Retinal pigment epithelial cell (primary cell): ENCODE measurements at regions not wholly inside any gene's neighbourhood (a gene's known extent, or its start where the extent isn't known, plus 50 kb on each side); places are given as distances from the start of the nearest gene placed in this dataset.
"Not testable (repeated sequence)": the region's sequence is repeated elsewhere in the genome, so short reads cannot be mapped to it uniquely, and the experiment has no call there.

Experiments used
- DNase-seq: peaks from one replicate; pipeline ENCODE4 v3.0.0-alpha.2; 2010; ENCODE audit warnings: low read depth
- H3K4me3 ChIP-seq: 2 replicates; pipeline ENCODE4 v1.5.1; 2011; ENCODE audit warnings: mild to moderate bottlenecking, low read length, control low read depth, moderate library complexity
- TF ChIP-seq, protein P1 (sequence below): conservative IDR thresholded peaks from 2 replicates; pipeline ENCODE4 v1.5.1; 2011; ENCODE audit warnings: low read depth, low read length, control low read depth, inconsistent platforms

DNA sequence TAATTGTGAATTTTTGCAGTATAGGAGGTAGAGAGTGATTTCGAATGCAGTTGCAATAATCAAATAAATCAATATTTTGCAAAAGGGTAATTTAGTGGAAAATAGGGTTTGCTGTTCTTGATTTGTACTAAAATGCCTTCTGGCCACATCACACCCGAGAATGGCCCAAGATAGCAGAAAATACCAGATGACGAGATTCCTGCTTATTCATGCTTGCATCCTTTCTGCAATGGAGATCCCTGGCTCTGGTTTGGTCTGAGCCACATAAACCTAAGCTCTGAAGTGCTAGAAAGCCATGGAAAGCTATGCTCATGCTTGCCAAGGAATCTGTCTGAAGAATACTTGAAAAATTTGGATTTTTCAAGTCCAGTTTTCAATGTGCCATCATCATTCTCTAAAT, 634.2 kb upstream of the COBL start:
- DNase-seq, result no peak
- TF ChIP-seq, protein P1, sequence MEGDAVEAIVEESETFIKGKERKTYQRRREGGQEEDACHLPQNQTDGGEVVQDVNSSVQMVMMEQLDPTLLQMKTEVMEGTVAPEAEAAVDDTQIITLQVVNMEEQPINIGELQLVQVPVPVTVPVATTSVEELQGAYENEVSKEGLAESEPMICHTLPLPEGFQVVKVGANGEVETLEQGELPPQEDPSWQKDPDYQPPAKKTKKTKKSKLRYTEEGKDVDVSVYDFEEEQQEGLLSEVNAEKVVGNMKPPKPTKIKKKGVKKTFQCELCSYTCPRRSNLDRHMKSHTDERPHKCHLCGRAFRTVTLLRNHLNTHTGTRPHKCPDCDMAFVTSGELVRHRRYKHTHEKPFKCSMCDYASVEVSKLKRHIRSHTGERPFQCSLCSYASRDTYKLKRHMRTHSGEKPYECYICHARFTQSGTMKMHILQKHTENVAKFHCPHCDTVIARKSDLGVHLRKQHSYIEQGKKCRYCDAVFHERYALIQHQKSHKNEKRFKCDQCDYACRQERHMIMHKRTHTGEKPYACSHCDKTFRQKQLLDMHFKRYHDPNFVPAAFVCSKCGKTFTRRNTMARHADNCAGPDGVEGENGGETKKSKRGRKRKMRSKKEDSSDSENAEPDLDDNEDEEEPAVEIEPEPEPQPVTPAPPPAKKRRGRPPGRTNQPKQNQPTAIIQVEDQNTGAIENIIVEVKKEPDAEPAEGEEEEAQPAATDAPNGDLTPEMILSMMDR, result no peak
- H3K4me3 ChIP-seq, result no peak overlapping the region

DNA sequence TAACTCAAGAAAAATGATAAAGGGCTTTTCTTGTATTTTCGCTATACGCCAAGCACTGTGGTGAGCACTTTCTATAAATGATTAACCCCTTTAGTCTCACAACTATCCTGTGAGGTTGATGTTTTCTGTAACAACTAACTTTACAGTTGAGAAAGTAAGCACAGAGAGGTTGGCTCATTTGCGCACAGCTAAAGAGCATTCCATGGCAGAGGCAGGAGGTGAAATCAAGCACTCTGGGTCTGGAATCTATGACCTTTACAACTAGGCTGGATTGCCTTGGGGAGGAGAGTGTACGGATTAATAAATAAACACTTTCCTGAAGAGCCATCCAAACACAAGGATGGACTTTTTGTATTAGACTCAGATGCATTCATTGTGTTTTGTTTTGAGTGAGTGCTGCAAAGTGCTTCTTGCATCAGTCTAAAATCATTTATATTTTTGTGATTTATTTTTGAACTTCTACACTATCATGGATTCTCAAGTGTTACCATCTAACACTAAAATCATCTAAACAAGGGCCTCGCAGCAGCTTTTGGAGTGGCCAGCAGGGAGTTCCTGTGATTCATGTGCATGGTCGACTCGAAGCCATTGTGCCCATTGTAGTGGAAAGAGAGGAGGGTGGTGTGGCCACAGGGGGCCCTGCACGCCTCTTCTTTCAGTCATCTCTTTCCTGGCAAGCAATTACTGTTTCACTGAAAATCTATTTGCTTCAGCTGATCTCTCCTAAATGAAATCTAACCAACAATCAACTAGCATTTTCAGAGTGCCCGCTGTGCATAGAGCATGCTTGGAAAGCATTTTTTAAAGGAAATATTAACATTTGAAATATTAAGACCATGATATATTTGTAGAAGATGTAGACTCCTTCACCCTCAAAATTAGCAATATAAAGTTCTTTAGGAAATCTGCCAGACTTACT, 633.4 kb upstream of the COBL start:
- DNase-seq, result no peak
- H3K4me3 ChIP-seq, result no peak overlapping the region

DNA sequence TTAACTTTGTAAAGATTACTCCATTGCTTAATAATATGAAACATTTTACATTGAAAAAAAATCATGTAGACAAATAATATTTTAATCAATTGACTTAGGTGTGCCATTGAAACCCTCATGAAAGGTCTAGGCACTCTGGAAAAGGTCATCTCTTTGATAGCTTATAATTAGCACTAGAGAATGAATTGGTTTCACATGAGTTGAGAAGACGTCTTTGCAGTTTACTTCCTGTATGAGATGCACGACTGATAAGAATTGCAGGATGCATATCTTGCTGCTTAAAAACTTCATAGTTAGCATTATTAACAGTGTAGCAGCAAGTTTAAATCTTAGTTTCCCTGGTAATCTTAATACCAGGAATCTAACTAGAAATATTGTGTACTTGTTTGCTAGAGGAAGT, 614.2 kb upstream of the COBL start:
- no peak for DNase-seq
- H3K4me3 ChIP-seq, result no peak overlapping the region
- TF ChIP-seq, protein P1, result no peak

More for the DNA sequence above, 633.4 kb upstream of the COBL start:
- TF ChIP-seq, protein P1, result no peak

DNA sequence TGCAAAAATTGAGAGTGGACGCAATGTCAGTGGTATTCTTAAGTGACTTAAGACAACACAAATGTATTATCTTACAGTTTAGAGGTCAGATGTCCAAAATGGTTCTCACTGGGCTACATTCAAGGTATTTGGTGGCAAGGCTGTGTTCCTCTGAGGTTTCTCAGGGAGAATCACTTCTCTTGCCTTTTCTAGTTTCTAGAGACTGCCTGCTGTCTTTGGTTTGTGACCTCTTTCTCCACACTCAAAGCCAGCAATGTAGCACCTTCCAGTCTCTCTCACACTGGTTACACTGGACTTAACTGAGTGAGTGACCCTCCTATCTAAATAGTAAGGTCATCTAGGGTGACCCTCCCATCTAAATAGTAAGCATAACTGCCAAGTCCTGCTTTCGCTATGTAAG, 613.2 kb upstream of the COBL start:
- no peak for DNase-seq
- TF ChIP-seq, protein P1, result no peak
- H3K4me3 ChIP-seq, result no peak overlapping the region

DNA sequence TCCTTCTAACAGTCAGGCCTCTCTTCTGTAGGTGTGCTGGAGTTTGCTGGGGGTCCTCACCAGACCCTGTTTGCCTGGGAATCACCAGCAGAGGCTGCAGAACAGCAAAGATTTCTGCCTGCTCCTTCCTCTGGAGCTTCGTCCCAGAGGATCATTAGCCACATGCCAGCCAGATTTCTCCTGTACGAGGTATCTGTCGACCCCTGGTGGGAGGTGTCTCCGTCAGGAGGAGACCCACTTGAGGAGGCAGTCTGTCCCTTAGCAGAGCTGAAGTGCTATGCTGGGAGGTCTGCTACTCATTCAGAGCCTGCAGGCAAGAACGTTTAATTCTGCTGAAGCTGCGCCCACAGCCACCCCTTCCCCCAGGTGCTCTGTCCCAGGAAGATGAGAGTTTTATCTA, 611.1 kb upstream of the COBL start:
- no peak overlapping the region for H3K4me3 ChIP-seq
- TF ChIP-seq, protein P1, result no peak
- no peak for DNase-seq

DNA sequence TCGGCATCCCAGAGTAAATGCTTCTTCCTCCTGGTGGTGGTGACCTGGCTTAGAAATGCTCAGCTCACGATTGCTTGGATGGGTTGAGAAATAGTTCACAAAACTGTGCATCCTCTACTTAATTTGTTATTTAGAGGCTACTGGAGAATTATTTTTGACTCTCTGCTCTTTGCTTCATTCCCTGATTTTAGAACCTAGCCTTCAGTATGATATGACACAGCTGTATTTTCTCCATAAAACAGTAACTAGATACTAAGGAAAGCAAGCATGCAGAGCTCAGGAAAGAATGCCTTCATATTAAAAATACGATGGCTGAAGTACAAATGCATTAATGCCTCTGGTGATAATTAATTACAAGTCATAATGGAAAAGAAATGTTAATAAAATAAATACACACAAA, 602.0 kb upstream of the COBL start:
- no peak overlapping the region for H3K4me3 ChIP-seq
- no peak for DNase-seq
- TF ChIP-seq, protein P1, result no peak

DNA sequence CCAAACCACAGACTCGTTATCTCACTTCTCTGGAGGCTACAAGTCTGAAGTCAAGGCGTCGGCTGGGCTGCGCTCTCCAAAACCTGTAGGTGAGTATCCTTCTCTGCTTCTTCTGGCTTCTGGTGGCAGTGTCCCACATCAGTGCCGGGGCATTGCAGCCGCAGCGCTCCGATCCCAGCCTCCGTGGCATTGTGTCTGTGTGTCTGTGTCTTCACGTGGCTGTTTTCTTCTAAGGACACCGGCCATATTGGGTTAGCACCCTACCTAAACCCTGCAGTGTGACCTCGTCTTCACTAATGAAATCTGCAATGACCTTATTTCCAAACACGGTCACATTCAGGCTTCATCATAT, 584.9 kb upstream of the COBL start:
- TF ChIP-seq, protein P1, result no peak
- no peak for DNase-seq
- H3K4me3 ChIP-seq, result no peak overlapping the region

DNA sequence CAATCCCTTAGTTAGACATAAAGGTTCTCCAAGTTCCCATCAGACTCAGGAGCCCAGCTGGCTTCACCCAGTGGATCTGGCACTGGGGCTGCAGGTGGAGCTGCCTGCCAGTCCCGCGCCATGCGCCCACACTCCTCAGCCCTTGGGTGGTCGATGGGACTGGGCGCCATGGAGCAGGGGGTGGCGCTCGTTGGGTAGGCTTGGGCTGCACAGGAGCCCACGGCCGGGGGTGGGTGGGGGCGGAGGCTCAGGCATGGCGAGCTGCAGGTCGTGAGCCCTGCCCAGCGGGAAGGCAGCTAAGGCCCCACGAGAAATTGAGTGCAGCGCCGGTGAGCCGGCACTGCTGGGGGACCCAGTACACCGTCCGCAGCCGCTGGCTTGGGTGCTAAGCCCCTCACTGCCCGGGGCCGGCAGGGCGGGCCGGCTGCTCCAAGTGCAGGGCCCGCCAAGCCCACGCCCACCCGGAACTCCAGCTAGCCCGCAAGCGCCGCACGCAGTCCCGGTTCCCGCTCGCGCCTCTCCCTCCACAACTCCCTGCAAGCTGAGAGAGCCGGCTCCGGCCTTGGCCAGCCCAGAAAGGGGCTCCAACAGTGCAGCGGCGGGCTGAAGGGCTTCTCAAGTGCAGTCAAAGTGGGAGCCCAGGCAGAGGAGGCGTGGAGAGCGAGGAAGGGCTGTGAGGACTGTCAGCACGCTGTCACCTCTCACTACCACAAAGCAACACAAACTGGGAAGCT, 584.3 kb upstream of the COBL start:
- not testable (repeated sequence) for DNase-seq, H3K4me3 ChIP-seq
